Ishikawa (cell line): ENCODE measurements at regions not wholly inside any gene's neighbourhood (a gene's known extent, or its start where the extent isn't known, plus 50 kb on each side); places are given as distances from the start of the nearest gene placed in this dataset.

ENCODE experiments used
- CEBPB ChIP-seq: IDR thresholded peaks from 2 replicates; pipeline ENCODE4 v1.6.1; 2012
- CREB1 ChIP-seq: IDR thresholded peaks from 2 replicates; pipeline ENCODE4 v1.6.1; 2012; ENCODE audit warnings: low read depth
- EGR1 ChIP-seq: IDR thresholded peaks from 2 replicates; pipeline ENCODE4 v1.6.1; 2012
- EP300 ChIP-seq: IDR thresholded peaks from 2 replicates; pipeline ENCODE4 v1.6.1; 2012; ENCODE audit warnings: borderline replicate concordance
- FOXM1 ChIP-seq: IDR thresholded peaks from 2 replicates; pipeline ENCODE4 v1.6.1; 2012; ENCODE audit warnings: low read depth, borderline replicate concordance
- MAX ChIP-seq: IDR thresholded peaks from 2 replicates; pipeline ENCODE4 v1.6.1; 2012
- NFIC ChIP-seq: IDR thresholded peaks from 2 replicates; pipeline ENCODE4 v1.6.1; 2012
- RAD21 ChIP-seq: IDR thresholded peaks from 2 replicates; pipeline ENCODE4 v1.6.1; 2012; ENCODE audit warnings: low read depth
- REST ChIP-seq: IDR thresholded peaks from 2 replicates; pipeline ENCODE4 v1.6.1; 2012; ENCODE audit warnings: low read depth, mild to moderate bottlenecking
- TAF1 ChIP-seq: IDR thresholded peaks from 2 replicates; pipeline ENCODE4 v1.6.1; 2012; ENCODE audit warnings: low read depth, mild to moderate bottlenecking
- TCF12 ChIP-seq: IDR thresholded peaks from 2 replicates; pipeline ENCODE4 v1.6.1; 2012; ENCODE audit warnings: low read depth
- TEAD4 ChIP-seq: IDR thresholded peaks from 2 replicates; pipeline ENCODE4 v1.6.1; 2012
- USF1 ChIP-seq: IDR thresholded peaks from 2 replicates; pipeline ENCODE4 v1.6.1; 2012
- YY1 ChIP-seq: IDR thresholded peaks from 2 replicates; pipeline ENCODE4 v1.6.1; 2012; ENCODE audit warnings: low read depth
- ZBTB7A ChIP-seq: IDR thresholded peaks from 2 replicates; pipeline ENCODE4 v1.6.1; 2012; ENCODE audit warnings: low read depth

GRCh38 chr20:50396623-50397022, 113.6 kb upstream of the PTPN1 start:
- TF ChIP-seq NFIC (no peak), MAX (no peak), CREB1 (no peak), REST (no peak), FOXM1 (no peak), EGR1 (no peak), ZBTB7A (no peak), USF1 (no peak), TCF12 (no peak), CEBPB (no peak), YY1 (no peak), RAD21 (no peak), TEAD4 (no peak), EP300 (no peak), TAF1 (no peak)

GRCh38 chr20:50397058-50397457, 113.1 kb upstream of the PTPN1 start:
- TF ChIP-seq ZBTB7A, result no peak
- TF ChIP-seq REST, result no peak
- no peak for TF ChIP-seq FOXM1
- TF ChIP-seq EGR1, result no peak
- TF ChIP-seq CREB1, result no peak
- no peak for TF ChIP-seq TEAD4
- TF ChIP-seq CEBPB, result no peak
- no peak for TF ChIP-seq TAF1
- no peak for TF ChIP-seq RAD21
- no peak for TF ChIP-seq TCF12
- no peak for TF ChIP-seq USF1
- TF ChIP-seq YY1, result no peak
- TF ChIP-seq NFIC, result no peak
- no peak for TF ChIP-seq MAX
- no peak for TF ChIP-seq EP300

- TF ChIP-seq TCF12 (no peak), REST (no peak), EGR1 (no peak), TEAD4 (no peak), YY1 (no peak), MAX (no peak), USF1 (no peak), TAF1 (no peak), CEBPB (no peak), ZBTB7A (no peak)
These were observed 112.1 kb upstream of the PTPN1 start for GRCh38 chr20:50398064-50398463.

GRCh38 chr20:50398471-50398820, 111.7 kb upstream of the PTPN1 start:
- no peak for TF ChIP-seq USF1
- TF ChIP-seq EGR1, result no peak
- no peak for TF ChIP-seq YY1
- no peak for TF ChIP-seq MAX
- TF ChIP-seq TAF1, result no peak
- TF ChIP-seq CREB1, result no peak
- no peak for TF ChIP-seq FOXM1
- no peak for TF ChIP-seq ZBTB7A
- no peak for TF ChIP-seq NFIC
- TF ChIP-seq RAD21, result no peak
- no peak for TF ChIP-seq EP300
